DND-41 (cell line): ENCODE measurements at regions not wholly inside any gene's neighbourhood (a gene's known extent, or its start where the extent isn't known, plus 50 kb on each side); places are given as distances from the start of the nearest gene placed in this dataset.

Experiments
- ATAC-seq: fragments of 200-7000 bp; cut with Tn5 transposase; 3 replicates; pipeline ENCODE4 v1.9.1; 2021; ENCODE audit warnings: low read depth; ENCODE audit not compliant: insufficient read depth
- DNase-seq: peaks from one replicate; pipeline ENCODE4 v3.0.0-alpha.2; 2020
- H2AFZ ChIP-seq: 2 replicates; pipeline ENCODE4 v1.6.0; 2012; ENCODE audit warnings: low read depth, low read length
- H3K27ac ChIP-seq: 2 replicates; pipeline ENCODE4 v1.5.1; 2012; ENCODE audit warnings: low read length, inconsistent platforms
- H3K27me3 ChIP-seq: fragments of 200-600 bp; sonication (generic); 2 replicates; pipeline ENCODE4 v1.6.0; 2012; ENCODE audit warnings: low read length, mild to moderate bottlenecking, inconsistent platforms; ENCODE audit not compliant: insufficient read depth, poor library complexity
- H3K36me3 ChIP-seq: 2 replicates; pipeline ENCODE4 v1.5.1; 2012; ENCODE audit warnings: low read length, inconsistent platforms; ENCODE audit not compliant: insufficient read depth
- H3K4me1 ChIP-seq: 2 replicates; pipeline ENCODE4 v1.5.1; 2012; ENCODE audit warnings: mild to moderate bottlenecking, low read length; ENCODE audit not compliant: insufficient read depth
- H3K4me2 ChIP-seq: 2 replicates; pipeline ENCODE4 v1.6.0; 2012; ENCODE audit warnings: mild to moderate bottlenecking, moderate library complexity, low read length, inconsistent platforms; ENCODE audit not compliant: insufficient read depth
- H3K4me3 ChIP-seq, 2 experiments: fragments of 200-600 bp in 1 of 2; shearing (Covaris generic) in 1 of 2; 2 replicates each; pipeline ENCODE4 v1.5.1; 2012 to 2016; ENCODE audit warnings: inconsistent platforms in 2 of 2, low read length in 2 of 2, mild to moderate bottlenecking in 2 of 2, low read depth in 1 of 2, moderate library complexity in 1 of 2
- H3K79me2 ChIP-seq: 2 replicates; pipeline ENCODE4 v1.6.0; 2012; ENCODE audit warnings: low read length, inconsistent platforms; ENCODE audit not compliant: insufficient read depth
- H3K9ac ChIP-seq: 2 replicates; pipeline ENCODE4 v1.6.0; 2012; ENCODE audit warnings: low read depth, mild to moderate bottlenecking, inconsistent platforms, low read length, moderate library complexity
- H3K9me3 ChIP-seq: 2 replicates; pipeline ENCODE4 v1.5.1; 2012; ENCODE audit warnings: low read length, moderate library complexity, mild to moderate bottlenecking, inconsistent platforms; ENCODE audit not compliant: insufficient read depth, severe bottlenecking
- H4K20me1 ChIP-seq: 2 replicates; pipeline ENCODE4 v1.6.0; 2012; ENCODE audit warnings: low read length; ENCODE audit not compliant: insufficient read depth
- EZH2 ChIP-seq: IDR thresholded peaks from 3 replicates; pipeline ENCODE4 v1.6.1; 2012; ENCODE audit warnings: borderline replicate concordance, low read depth, mild to moderate bottlenecking, moderate library complexity, low read length, inconsistent platforms; ENCODE audit not compliant: severe bottlenecking
- TF ChIP-seq, protein P1 (sequence below): IDR thresholded peaks from 2 replicates; pipeline ENCODE4 v1.5.1; 2012; ENCODE audit warnings: borderline replicate concordance, low read length, moderate library complexity, mild to moderate bottlenecking; ENCODE audit not compliant: poor library complexity, severe bottlenecking; ENCODE audit errors: extremely low read depth

DNA sequence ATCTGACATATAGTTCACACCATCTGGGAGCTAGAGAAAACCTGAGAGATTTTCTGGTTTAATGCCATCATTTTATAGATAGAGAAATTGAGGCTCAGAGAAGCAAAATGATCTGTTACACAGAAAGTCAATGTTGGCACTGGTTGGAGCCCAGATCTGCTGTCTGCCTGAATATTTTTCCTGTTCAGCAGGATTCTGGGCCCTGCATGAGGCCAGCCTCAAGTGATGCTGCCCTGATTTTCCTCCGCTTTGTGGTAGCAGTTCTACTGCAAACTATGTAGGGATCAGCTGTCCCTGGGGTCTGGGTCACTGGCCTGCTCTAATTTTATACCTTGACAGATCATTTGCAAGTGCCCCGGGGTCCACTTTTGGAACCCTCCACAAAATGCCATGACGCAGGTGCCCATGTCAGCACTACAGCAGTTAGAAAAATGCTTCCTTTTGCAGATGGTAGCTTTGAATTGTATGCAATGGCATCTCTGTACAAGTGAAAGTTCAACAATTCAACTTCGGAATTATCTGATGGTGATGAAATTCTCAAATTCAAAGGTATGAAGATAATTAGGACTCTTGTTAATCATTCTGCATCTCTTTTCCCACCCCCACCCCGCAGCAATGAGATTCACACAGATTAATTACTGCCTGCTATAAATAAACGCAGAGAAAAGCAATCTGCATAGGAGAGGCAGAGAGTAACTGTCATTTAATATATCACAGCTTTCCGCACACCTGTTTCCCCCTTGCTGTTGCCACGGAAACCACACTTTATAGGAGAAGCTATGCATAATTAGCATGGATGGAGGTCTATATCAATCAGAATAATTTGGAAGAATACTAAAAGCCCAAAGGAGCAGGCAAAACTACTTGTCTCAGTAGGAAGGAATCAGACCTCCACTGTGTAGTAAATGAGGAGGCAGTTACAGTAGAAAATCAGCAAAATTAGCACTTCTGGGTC, 222.6 kb downstream of the PDCD6IP start:
- ATAC-seq (peak; percentile 36; the same call in 1 of the 3 replicates), DNase-seq (peak; percentile 33)
- H3K36me3 ChIP-seq: no peaks in the 10 kb centered on the region
- H3K27me3 ChIP-seq: no peaks in the 10 kb centered on the region
- H3K4me2 ChIP-seq: peak overlapping the region; percentile 25; the same call in 1 of the 2 replicates
- no peaks in the 10 kb centered on the region for H3K9me3 ChIP-seq
- no peaks in the 10 kb centered on the region for H3K79me2 ChIP-seq
- no peak overlapping the region for H3K4me3 ChIP-seq
- peak overlapping the region; percentile 76 for H3K27ac ChIP-seq
- 0 out of 2 replicates have a peak overlapping the region, but pooled peaks have one; percentile 9 for H3K9ac ChIP-seq
- no peaks in the 10 kb centered on the region for H4K20me1 ChIP-seq
- peaks cover 62% of the 10 kb centered on the region for H3K4me1 ChIP-seq
- no peak for TF ChIP-seq EZH2
- no peak overlapping the region for H2AFZ ChIP-seq

- no peaks in the 10 kb centered on the region for H3K9me3 ChIP-seq
- H3K79me2 ChIP-seq: no peaks in the 10 kb centered on the region
- no peak overlapping the region; the same call in 1 of the 2 replicates for H3K27ac ChIP-seq
- H3K27me3 ChIP-seq: no peaks in the 10 kb centered on the region
- H4K20me1 ChIP-seq: no peaks in the 10 kb centered on the region
- H3K4me3 ChIP-seq: no peak overlapping the region
- ATAC-seq (no peak), DNase-seq (no peak)
- TF ChIP-seq, protein P1, sequence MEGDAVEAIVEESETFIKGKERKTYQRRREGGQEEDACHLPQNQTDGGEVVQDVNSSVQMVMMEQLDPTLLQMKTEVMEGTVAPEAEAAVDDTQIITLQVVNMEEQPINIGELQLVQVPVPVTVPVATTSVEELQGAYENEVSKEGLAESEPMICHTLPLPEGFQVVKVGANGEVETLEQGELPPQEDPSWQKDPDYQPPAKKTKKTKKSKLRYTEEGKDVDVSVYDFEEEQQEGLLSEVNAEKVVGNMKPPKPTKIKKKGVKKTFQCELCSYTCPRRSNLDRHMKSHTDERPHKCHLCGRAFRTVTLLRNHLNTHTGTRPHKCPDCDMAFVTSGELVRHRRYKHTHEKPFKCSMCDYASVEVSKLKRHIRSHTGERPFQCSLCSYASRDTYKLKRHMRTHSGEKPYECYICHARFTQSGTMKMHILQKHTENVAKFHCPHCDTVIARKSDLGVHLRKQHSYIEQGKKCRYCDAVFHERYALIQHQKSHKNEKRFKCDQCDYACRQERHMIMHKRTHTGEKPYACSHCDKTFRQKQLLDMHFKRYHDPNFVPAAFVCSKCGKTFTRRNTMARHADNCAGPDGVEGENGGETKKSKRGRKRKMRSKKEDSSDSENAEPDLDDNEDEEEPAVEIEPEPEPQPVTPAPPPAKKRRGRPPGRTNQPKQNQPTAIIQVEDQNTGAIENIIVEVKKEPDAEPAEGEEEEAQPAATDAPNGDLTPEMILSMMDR: no peak
- no peak for TF ChIP-seq EZH2
- H3K4me1 ChIP-seq: peaks cover 50% of the 10 kb centered on the region
- no peak overlapping the region for H3K9ac ChIP-seq
- no peak overlapping the region for H2AFZ ChIP-seq
- H3K36me3 ChIP-seq: no peaks in the 10 kb centered on the region
- no peak overlapping the region for H3K4me2 ChIP-seq
Observed at GRCh38 chr3:34022147-34022546, 223.7 kb downstream of the PDCD6IP start.

GRCh38 chr3:34024447-34025240, 226.2 kb downstream of the PDCD6IP start:
- peaks cover 32% of the 10 kb centered on the region for H3K4me1 ChIP-seq
- no peaks in the 10 kb centered on the region for H3K79me2 ChIP-seq
- H4K20me1 ChIP-seq: no peaks in the 10 kb centered on the region
- ATAC-seq: no peak
- H3K36me3 ChIP-seq: no peaks in the 10 kb centered on the region
- no peak overlapping the region for H2AFZ ChIP-seq
- H3K27ac ChIP-seq: no peak overlapping the region
- H3K9me3 ChIP-seq: no peaks in the 10 kb centered on the region
- no peak for DNase-seq
- H3K4me2 ChIP-seq: no peak overlapping the region
- no peak overlapping the region for H3K4me3 ChIP-seq
- TF ChIP-seq, protein P1: no peak
- TF ChIP-seq EZH2: no peak
- no peak overlapping the region for H3K9ac ChIP-seq
- H3K27me3 ChIP-seq: no peaks in the 10 kb centered on the region
